ENCODE measurements at regions not wholly inside any gene's neighbourhood (a gene's known extent, or its start where the extent isn't known, plus 50 kb on each side); places are given as distances from the start of the nearest gene placed in this dataset.

GRCh38 chr4:28313729-28314713 is 1453.4 kb downstream of the STIM2 start:
- no peak overlapping the region for H3K27ac ChIP-seq (ENCODE audit: low read depth, low read length)
- H3K9ac ChIP-seq (ENCODE audit: low read depth in 1 of 2, low read length in 2 of 2) = no peak overlapping the region
- no peaks in the 10 kb centered on the region for H3K4me1 ChIP-seq (ENCODE audit: control insufficient read depth in 1 of 2, insufficient read depth in 2 of 2, low read length in 2 of 2)
- no peaks in the 10 kb centered on the region for H3K36me3 ChIP-seq (ENCODE audit: control insufficient read depth in 1 of 2, insufficient read depth in 2 of 2, low read length in 2 of 2)
- no peaks in the 10 kb centered on the region for H3K27me3 ChIP-seq (ENCODE audit: control insufficient read depth in 1 of 2, insufficient read depth in 2 of 2, low read length in 2 of 2)
- H3K9me3 ChIP-seq (ENCODE audit: control insufficient read depth in 1 of 2, low read length in 2 of 2) = peaks cover 2 to 5% of the 10 kb centered on the region in 2 donors
- no peak overlapping the region for H3K4me3 ChIP-seq (ENCODE audit: low read depth in 1 of 2, low read length in 2 of 2)

- H3K27me3 ChIP-seq (ENCODE audit: control insufficient read depth in 1 of 2, insufficient read depth in 2 of 2, low read length in 2 of 2) = no peaks in the 10 kb centered on the region
- no peak overlapping the region for H3K4me3 ChIP-seq (ENCODE audit: low read depth in 1 of 2, low read length in 2 of 2)
- H3K9me3 ChIP-seq (ENCODE audit: control insufficient read depth in 1 of 2, low read length in 2 of 2) = peaks cover 2 to 5% of the 10 kb centered on the region in 2 donors
- no peaks in the 10 kb centered on the region for H3K36me3 ChIP-seq (ENCODE audit: control insufficient read depth in 1 of 2, insufficient read depth in 2 of 2, low read length in 2 of 2)
- no peaks in the 10 kb centered on the region for H3K4me1 ChIP-seq (ENCODE audit: control insufficient read depth in 1 of 2, insufficient read depth in 2 of 2, low read length in 2 of 2)
- H3K9ac ChIP-seq (ENCODE audit: low read depth in 1 of 2, low read length in 2 of 2) = no peak overlapping the region
- H3K27ac ChIP-seq (ENCODE audit: low read depth, low read length) = no peak overlapping the region
Measured at GRCh38 chr4:28317221-28317620, 1456.6 kb downstream of the STIM2 start.

GRCh38 chr4:28334249-28334648 is 1473.6 kb downstream of the STIM2 start:
- no peak overlapping the region for H3K27ac ChIP-seq (ENCODE audit: low read depth, low read length)

DNA sequence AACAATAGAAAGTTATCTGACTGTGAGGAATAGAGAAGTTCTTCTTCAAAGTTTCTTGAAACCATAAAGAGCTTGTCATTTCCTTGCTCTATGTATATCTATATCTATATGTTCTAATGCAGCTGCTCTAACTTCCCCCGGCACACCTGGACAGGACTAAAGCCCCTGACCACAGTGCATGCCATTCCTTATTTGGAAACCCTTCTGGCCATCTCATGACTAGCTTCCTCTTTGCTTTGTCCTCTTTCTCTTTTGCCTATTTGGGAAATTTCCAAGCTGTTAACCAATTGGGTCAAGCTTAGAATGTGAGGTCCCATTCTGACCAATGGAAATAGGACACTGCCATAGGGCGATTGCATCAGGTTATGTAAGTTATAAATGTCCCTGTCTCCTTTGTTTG is 1481.1 kb downstream of the STIM2 start:
- Histone ChIP-seq H3K4me1 (ENCODE audit: control insufficient read depth in 1 of 2, insufficient read depth in 2 of 2, low read length in 2 of 2) (no peaks in the 10 kb centered on the region), H3K36me3 (ENCODE audit: control insufficient read depth in 1 of 2, insufficient read depth in 2 of 2, low read length in 2 of 2) (no peaks in the 10 kb centered on the region), H3K9me3 (ENCODE audit: control insufficient read depth in 1 of 2, low read length in 2 of 2) (peaks cover 9 to 22% of the 10 kb centered on the region in 2 donors), H3K27me3 (ENCODE audit: control insufficient read depth in 1 of 2, insufficient read depth in 2 of 2, low read length in 2 of 2) (no peaks in the 10 kb centered on the region), H3K9ac (ENCODE audit: low read depth in 1 of 2, low read length in 2 of 2) (no peak overlapping the region), H3K27ac (ENCODE audit: low read depth, low read length) (no peak overlapping the region), H3K4me3 (ENCODE audit: low read depth in 1 of 2, low read length in 2 of 2) (no peak overlapping the region)

More at GRCh38 chr4:28334249-28334648, 1473.6 kb downstream of the STIM2 start:
- H3K9me3 ChIP-seq (ENCODE audit: control insufficient read depth in 1 of 2, low read length in 2 of 2) = peaks cover 8% of the 10 kb centered on the region in 2 donors
- no peak overlapping the region for H3K4me3 ChIP-seq (ENCODE audit: low read depth in 1 of 2, low read length in 2 of 2)
- H3K36me3 ChIP-seq (ENCODE audit: control insufficient read depth in 1 of 2, insufficient read depth in 2 of 2, low read length in 2 of 2) = no peaks in the 10 kb centered on the region
- no peak overlapping the region for H3K9ac ChIP-seq (ENCODE audit: low read depth in 1 of 2, low read length in 2 of 2)
- H3K4me1 ChIP-seq (ENCODE audit: control insufficient read depth in 1 of 2, insufficient read depth in 2 of 2, low read length in 2 of 2) = no peaks in the 10 kb centered on the region
- H3K27me3 ChIP-seq (ENCODE audit: control insufficient read depth in 1 of 2, insufficient read depth in 2 of 2, low read length in 2 of 2) = no peaks in the 10 kb centered on the region

DNA sequence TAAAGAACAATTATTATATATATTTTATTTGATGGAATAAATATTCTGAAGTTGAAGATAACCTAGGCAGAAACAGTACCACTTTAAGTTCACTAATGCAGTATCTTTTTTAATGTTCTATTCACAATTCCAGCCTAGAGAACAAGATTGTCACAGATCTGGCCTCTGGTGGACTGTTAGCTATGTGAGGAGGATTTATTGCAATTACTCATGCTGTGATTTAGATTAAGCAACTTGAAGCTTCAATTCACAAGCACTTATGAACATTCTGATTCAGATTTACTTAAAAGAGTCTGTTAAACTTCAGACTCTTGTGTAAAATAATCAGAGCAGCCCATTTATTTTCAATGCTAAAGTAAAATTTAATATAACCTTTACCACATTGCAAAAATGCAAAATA is 1489.8 kb downstream of the STIM2 start:
- no peak overlapping the region for H3K9ac ChIP-seq (ENCODE audit: low read depth in 1 of 2, low read length in 2 of 2)

DNA sequence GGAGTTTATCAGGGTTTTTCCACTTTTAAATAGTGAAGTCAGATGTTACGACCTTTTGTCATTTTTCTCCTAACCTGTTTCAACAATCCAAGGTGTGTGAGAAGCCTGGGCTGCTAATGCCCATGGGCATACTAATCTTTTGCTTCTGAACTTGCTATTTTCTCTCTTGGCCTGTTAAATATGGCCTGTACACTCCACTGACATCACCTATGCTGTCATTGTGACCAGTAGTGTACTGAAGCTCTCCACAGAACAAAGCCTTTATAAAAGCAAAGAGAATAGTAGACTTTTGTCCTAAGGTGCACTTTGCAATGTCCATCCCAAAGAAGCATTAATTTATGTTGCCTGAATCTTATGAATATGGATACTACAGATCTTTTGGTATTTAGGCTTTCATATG is 1490.5 kb downstream of the STIM2 start:
- Histone ChIP-seq H3K9me3 (ENCODE audit: control insufficient read depth in 1 of 2, low read length in 2 of 2) (peaks cover 2 to 15% of the 10 kb centered on the region in 2 donors), H3K9ac (ENCODE audit: low read depth in 1 of 2, low read length in 2 of 2) (no peak overlapping the region), H3K4me3 (ENCODE audit: low read depth in 1 of 2, low read length in 2 of 2) (no peak overlapping the region), H3K27ac (ENCODE audit: low read depth, low read length) (no peak overlapping the region), H3K27me3 (ENCODE audit: control insufficient read depth in 1 of 2, insufficient read depth in 2 of 2, low read length in 2 of 2) (no peaks in the 10 kb centered on the region), H3K36me3 (ENCODE audit: control insufficient read depth in 1 of 2, insufficient read depth in 2 of 2, low read length in 2 of 2) (no peaks in the 10 kb centered on the region), H3K4me1 (ENCODE audit: control insufficient read depth in 1 of 2, insufficient read depth in 2 of 2, low read length in 2 of 2) (no peaks in the 10 kb centered on the region)

More for the DNA sequence above, 1489.8 kb downstream of the STIM2 start:
- Histone ChIP-seq H3K4me3 (ENCODE audit: low read depth in 1 of 2, low read length in 2 of 2) (no peak overlapping the region), H3K9me3 (ENCODE audit: control insufficient read depth in 1 of 2, low read length in 2 of 2) (peaks cover 2 to 15% of the 10 kb centered on the region in 2 donors), H3K36me3 (ENCODE audit: control insufficient read depth in 1 of 2, insufficient read depth in 2 of 2, low read length in 2 of 2) (no peaks in the 10 kb centered on the region), H3K27ac (ENCODE audit: low read depth, low read length) (no peak overlapping the region), H3K4me1 (ENCODE audit: control insufficient read depth in 1 of 2, insufficient read depth in 2 of 2, low read length in 2 of 2) (no peaks in the 10 kb centered on the region), H3K27me3 (ENCODE audit: control insufficient read depth in 1 of 2, insufficient read depth in 2 of 2, low read length in 2 of 2) (no peaks in the 10 kb centered on the region)

- H3K36me3 ChIP-seq (ENCODE audit: control insufficient read depth in 1 of 2, insufficient read depth in 2 of 2, low read length in 2 of 2) = no peaks in the 10 kb centered on the region
- no peaks in the 10 kb centered on the region for H3K4me1 ChIP-seq (ENCODE audit: control insufficient read depth in 1 of 2, insufficient read depth in 2 of 2, low read length in 2 of 2)
- no peaks in the 10 kb centered on the region for H3K27me3 ChIP-seq (ENCODE audit: control insufficient read depth in 1 of 2, insufficient read depth in 2 of 2, low read length in 2 of 2)
- H3K9ac ChIP-seq (ENCODE audit: low read depth in 1 of 2, low read length in 2 of 2) = no peak overlapping the region
- no peak overlapping the region for H3K4me3 ChIP-seq (ENCODE audit: low read depth in 1 of 2, low read length in 2 of 2)
- no peak overlapping the region for H3K27ac ChIP-seq (ENCODE audit: low read depth, low read length)
- H3K9me3 ChIP-seq (ENCODE audit: control insufficient read depth in 1 of 2, low read length in 2 of 2) = peaks cover 5 to 10% of the 10 kb centered on the region in 2 donors
Measured at GRCh38 chr4:28351826-28352225, 1491.2 kb downstream of the STIM2 start.

DNA sequence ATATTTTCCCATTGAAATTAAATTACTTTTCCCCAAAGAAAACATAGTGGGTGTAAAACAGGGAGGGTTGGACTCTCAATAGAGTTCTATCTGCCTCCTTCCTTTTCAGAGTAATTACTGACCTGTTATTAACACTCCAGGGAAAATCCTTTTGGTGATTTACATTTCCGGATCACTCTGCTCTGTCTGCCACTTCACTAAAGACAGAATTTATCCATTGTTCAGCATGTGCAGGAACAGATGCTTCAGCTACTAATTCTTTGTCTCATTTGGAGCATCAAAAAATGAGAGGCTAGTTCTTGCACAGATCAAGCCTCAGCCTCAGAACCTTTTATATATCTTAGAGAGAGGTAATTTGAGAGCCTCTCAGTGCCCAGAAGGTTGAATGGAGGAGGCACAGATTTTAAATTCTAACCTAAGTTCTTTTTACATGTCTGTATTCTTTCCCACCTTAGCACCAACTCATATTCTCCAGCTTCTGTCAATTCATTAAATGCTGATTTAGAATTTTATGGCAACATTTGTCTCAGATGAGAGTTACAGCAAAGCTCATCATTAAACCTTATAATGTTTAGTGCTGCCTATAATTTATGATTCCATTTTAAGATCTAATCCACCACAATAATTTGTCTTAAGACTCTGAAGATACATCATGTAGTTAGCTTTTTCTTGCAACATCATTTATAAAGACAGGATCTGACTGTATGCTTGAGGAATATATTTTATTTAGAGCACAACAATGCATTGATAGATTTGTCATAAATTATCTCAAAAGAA is 1494.4 kb downstream of the STIM2 start:
- Histone ChIP-seq H3K9ac (ENCODE audit: low read depth in 1 of 2, low read length in 2 of 2) (no peak overlapping the region), H3K27me3 (ENCODE audit: control insufficient read depth in 1 of 2, insufficient read depth in 2 of 2, low read length in 2 of 2) (no peaks in the 10 kb centered on the region), H3K4me3 (ENCODE audit: low read depth in 1 of 2, low read length in 2 of 2) (no peak overlapping the region), H3K27ac (ENCODE audit: low read depth, low read length) (no peak overlapping the region), H3K9me3 (ENCODE audit: control insufficient read depth in 1 of 2, low read length in 2 of 2) (peaks cover 5% of the 10 kb centered on the region in 2 donors), H3K4me1 (ENCODE audit: control insufficient read depth in 1 of 2, insufficient read depth in 2 of 2, low read length in 2 of 2) (no peaks in the 10 kb centered on the region), H3K36me3 (ENCODE audit: control insufficient read depth in 1 of 2, insufficient read depth in 2 of 2, low read length in 2 of 2) (no peaks in the 10 kb centered on the region)

DNA sequence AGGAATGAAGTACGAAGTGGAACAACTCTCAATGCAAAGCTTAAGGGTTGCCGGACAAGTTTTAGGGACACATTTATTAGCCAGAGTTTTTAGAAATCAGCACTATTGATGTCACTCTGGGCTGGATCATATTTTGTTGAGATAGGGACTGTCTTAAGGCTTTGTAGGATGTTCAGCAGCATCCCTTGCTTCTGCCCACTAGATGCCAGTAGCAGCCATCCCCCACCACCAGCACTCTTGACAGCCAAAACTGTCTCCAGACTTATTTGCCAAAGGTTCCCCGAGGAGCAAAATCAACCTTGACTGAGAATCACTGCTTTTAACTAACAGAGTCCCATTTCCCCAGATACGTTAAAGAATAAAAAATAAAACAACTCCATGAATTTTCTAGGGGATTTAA is 1497.3 kb downstream of the STIM2 start:
- Histone ChIP-seq H3K27me3 (ENCODE audit: control insufficient read depth in 1 of 2, insufficient read depth in 2 of 2, low read length in 2 of 2) (no peaks in the 10 kb centered on the region), H3K4me3 (ENCODE audit: low read depth in 1 of 2, low read length in 2 of 2) (no peak overlapping the region), H3K27ac (ENCODE audit: low read depth, low read length) (no peak overlapping the region), H3K9me3 (ENCODE audit: control insufficient read depth in 1 of 2, low read length in 2 of 2) (peaks cover 5 to 6% of the 10 kb centered on the region in 2 donors), H3K4me1 (ENCODE audit: control insufficient read depth in 1 of 2, insufficient read depth in 2 of 2, low read length in 2 of 2) (no peaks in the 10 kb centered on the region), H3K9ac (ENCODE audit: low read depth in 1 of 2, low read length in 2 of 2) (no peak overlapping the region), H3K36me3 (ENCODE audit: control insufficient read depth in 1 of 2, insufficient read depth in 2 of 2, low read length in 2 of 2) (no peaks in the 10 kb centered on the region)

DNA sequence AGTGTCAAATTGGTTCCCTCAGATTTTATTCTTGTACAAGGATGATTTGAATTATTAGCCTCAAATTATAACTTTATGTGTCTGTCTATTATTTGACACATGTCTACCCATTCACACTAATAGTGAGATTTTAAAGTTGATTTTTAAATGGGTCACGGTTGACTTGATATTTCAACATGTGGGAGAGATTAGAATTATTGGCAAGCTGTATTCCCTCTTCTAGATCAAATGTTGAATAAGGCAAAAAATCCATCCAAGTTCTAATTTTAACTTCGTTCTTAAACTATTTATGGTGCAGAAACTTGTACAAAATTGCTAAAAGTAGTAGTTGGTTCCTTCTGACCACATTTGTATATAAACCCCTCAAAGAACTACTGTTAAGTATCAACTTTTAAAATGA is 1498.0 kb downstream of the STIM2 start:
- H3K9ac ChIP-seq (ENCODE audit: low read depth in 1 of 2, low read length in 2 of 2) = no peak overlapping the region
- H3K27me3 ChIP-seq (ENCODE audit: control insufficient read depth in 1 of 2, insufficient read depth in 2 of 2, low read length in 2 of 2) = no peaks in the 10 kb centered on the region
- H3K4me1 ChIP-seq (ENCODE audit: control insufficient read depth in 1 of 2, insufficient read depth in 2 of 2, low read length in 2 of 2) = no peaks in the 10 kb centered on the region
- H3K36me3 ChIP-seq (ENCODE audit: control insufficient read depth in 1 of 2, insufficient read depth in 2 of 2, low read length in 2 of 2) = no peaks in the 10 kb centered on the region
- H3K9me3 ChIP-seq (ENCODE audit: control insufficient read depth in 1 of 2, low read length in 2 of 2) = peaks cover 3 to 6% of the 10 kb centered on the region in 2 donors
- no peak overlapping the region for H3K4me3 ChIP-seq (ENCODE audit: low read depth in 1 of 2, low read length in 2 of 2)
- H3K27ac ChIP-seq (ENCODE audit: low read depth, low read length) = no peak overlapping the region

Data from duodenal mucosa (tissue), 2 donors.